ENCODE measurements at regions not wholly inside any gene's neighbourhood (a gene's known extent, or its start where the extent isn't known, plus 50 kb on each side); places are given as distances from the start of the nearest gene placed in this dataset.

DNA sequence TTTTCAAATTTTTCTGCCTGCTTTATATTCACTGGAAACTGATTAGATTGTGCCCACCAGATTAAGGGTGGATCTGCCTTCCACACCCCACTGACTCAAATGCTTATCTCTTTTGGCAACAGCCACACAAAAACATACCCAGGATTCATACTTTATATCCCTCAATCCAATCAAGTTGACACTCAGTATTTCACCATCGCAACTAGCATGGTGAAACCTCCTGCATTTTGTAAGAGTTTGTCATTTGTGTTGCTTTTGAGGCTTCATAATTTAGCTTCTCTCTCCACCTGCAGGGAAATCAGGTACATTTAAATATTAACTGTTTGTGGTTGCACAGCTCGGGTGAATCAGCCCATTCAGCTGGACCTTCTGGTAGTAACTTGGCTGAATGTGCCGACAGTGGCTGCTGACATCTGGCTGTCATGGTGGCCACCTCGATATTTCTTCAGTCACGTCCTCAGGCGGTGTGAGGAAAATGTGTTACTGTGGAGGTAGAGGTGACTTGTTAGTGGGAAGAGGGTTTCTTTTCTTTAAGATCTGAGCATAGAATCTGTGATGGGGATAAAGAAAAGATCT is 224.0 kb downstream of the PTBP2 start:
- H3K4me1 ChIP-seq, result no peaks in the 10 kb centered on the region
- H3K9me3 ChIP-seq, result no peaks in the 10 kb centered on the region
- no peaks in the 10 kb centered on the region for H3K36me3 ChIP-seq
- no peaks in the 10 kb centered on the region for H3K27me3 ChIP-seq (replicated peaks in 1 of 7)
- no peak for DNase-seq
- intact Hi-C loops (cut with DNase I; ENCODE audit: low total_unique reads), result no loop called here
- TF ChIP-seq, protein P1, sequence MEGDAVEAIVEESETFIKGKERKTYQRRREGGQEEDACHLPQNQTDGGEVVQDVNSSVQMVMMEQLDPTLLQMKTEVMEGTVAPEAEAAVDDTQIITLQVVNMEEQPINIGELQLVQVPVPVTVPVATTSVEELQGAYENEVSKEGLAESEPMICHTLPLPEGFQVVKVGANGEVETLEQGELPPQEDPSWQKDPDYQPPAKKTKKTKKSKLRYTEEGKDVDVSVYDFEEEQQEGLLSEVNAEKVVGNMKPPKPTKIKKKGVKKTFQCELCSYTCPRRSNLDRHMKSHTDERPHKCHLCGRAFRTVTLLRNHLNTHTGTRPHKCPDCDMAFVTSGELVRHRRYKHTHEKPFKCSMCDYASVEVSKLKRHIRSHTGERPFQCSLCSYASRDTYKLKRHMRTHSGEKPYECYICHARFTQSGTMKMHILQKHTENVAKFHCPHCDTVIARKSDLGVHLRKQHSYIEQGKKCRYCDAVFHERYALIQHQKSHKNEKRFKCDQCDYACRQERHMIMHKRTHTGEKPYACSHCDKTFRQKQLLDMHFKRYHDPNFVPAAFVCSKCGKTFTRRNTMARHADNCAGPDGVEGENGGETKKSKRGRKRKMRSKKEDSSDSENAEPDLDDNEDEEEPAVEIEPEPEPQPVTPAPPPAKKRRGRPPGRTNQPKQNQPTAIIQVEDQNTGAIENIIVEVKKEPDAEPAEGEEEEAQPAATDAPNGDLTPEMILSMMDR (IDR thresholded peaks at IDR 0.05 in 8 of 11, conservative IDR thresholded peaks at IDR 0.05 in 3 of 11), result no peak
- TF ChIP-seq POLR2AphosphoS5 (IDR thresholded peaks at IDR 0.05) (no peak), POLR2A (IDR thresholded peaks at IDR 0.05) (no peak)
- H3K4me3 ChIP-seq, result no peak overlapping the region
- 81 to 93% (median 86%) methylated on average over 6 of the region's 6 CpGs for WGBS, 5 donors
- no peak overlapping the region for H3K27ac ChIP-seq

DNA sequence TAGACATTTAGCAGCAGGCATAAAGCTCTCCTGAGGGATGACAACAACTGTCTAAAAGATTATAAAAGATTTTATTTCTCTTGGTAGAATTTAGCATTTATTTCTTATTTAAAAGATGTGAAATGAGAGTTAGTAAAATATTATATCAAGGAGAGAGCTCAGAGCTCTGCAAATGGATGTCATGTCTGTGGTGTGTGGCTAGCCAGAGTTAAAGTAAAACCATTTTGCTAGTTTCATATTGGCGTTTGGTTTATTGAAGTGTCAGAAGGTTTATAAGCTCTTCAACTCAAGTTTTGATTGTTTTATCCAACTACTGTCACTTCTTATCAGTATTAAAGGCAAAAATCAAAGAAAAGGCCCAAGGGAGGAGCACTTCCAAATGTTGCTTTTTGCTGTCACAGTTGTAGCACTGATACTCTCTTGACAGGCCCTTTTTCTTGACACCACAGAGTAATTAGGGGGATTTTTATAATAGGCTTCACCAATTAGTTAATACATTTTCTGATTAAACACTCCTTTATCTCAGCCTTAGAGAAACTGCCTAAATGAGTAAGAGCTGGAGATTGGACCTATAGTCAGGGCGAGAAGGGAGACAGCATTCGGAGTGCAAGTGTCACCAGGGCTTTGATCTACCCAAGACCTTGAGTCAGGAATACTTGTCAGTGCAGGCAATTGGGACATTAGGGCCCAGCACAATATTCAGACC is 233.9 kb downstream of the PTBP2 start:
- TF ChIP-seq POLR2AphosphoS5 (IDR thresholded peaks at IDR 0.05) (no peak), POLR2A (IDR thresholded peaks at IDR 0.05) (no peak)
- TF ChIP-seq, protein P1 (IDR thresholded peaks at IDR 0.05 in 8 of 11, conservative IDR thresholded peaks at IDR 0.05 in 3 of 11), result no peak
- no peaks in the 10 kb centered on the region for H3K27me3 ChIP-seq (replicated peaks in 1 of 7)
- intact Hi-C loops (cut with DNase I; ENCODE audit: low total_unique reads), result no loop called here
- no peaks in the 10 kb centered on the region for H3K36me3 ChIP-seq
- 68 to 89% (median 78%) methylated on average over 3 of the region's 3 CpGs for WGBS, 5 donors
- no peaks in the 10 kb centered on the region for H3K9me3 ChIP-seq
- H3K4me3 ChIP-seq, result no peak overlapping the region
- H3K27ac ChIP-seq, result no peak overlapping the region
- DNase-seq, result no peak
- H3K4me1 ChIP-seq, result no peaks in the 10 kb centered on the region

DNA sequence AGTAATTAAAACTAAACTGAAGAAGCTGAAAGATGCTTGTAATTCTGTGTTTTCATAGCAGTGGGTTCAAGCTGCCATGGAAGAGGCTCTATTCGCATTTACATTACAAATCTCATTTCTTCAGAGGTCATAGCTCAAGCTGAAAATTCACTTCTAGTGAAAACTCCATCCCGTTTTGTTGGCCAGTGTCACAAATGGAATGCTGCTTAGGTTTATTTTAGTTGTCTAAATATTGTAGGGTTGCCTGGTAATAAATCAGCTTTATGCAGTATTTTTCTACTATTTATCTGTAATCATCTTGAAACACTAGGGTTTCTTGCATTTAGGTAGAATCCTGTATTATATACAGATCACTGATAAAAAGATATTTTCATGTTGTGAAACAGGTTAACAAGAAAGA is 240.6 kb downstream of the PTBP2 start:
- DNase-seq, result no peak
- H3K27ac ChIP-seq, result no peak overlapping the region
- WGBS, 5 donors, result 68 to 86% (median 82%) methylated on average over 2 of the region's 2 CpGs
- TF ChIP-seq, protein P1 (IDR thresholded peaks at IDR 0.05 in 8 of 11, conservative IDR thresholded peaks at IDR 0.05 in 3 of 11), result no peak
- TF ChIP-seq POLR2A (IDR thresholded peaks at IDR 0.05) (no peak), POLR2AphosphoS5 (IDR thresholded peaks at IDR 0.05) (no peak)
- no peaks in the 10 kb centered on the region for H3K9me3 ChIP-seq
- peaks cover 0 to 6% (median 0%) of the 10 kb centered on the region in 7 donors for H3K27me3 ChIP-seq (replicated peaks in 1 of 7)
- no peak overlapping the region for H3K4me3 ChIP-seq
- no peaks in the 10 kb centered on the region for H3K4me1 ChIP-seq
- no peaks in the 10 kb centered on the region for H3K36me3 ChIP-seq
- intact Hi-C loops (cut with DNase I; ENCODE audit: low total_unique reads), result no loop called here

DNA sequence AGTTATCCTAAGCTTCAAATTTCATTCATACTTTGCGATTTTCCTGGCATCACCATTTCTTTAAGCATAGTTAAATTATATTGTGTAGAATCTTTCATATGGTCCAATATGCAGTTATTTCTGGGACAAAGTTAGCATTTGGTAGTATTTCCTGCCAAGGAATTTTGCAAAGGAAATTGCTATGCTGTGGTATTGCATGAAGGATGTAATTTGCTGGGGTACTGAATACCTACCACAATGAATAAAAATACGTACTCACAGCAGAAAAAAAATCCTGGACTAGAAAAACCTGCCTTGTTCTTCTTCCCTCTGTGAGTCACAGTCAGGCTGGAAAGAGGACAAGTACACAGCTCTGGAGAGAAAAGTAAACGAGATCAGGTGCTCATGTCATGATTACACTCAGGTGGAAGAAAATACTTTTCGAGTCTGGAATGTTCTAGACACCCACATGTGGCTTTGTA is 241.2 kb downstream of the PTBP2 start:
- TF ChIP-seq, protein P1 (IDR thresholded peaks at IDR 0.05 in 8 of 11, conservative IDR thresholded peaks at IDR 0.05 in 3 of 11), result no peak
- TF ChIP-seq POLR2AphosphoS5 (IDR thresholded peaks at IDR 0.05) (no peak), POLR2A (IDR thresholded peaks at IDR 0.05) (no peak)
- intact Hi-C loops (cut with DNase I; ENCODE audit: low total_unique reads), result no loop called here

More for the DNA sequence above, 241.2 kb downstream of the PTBP2 start:
- WGBS, 5 donors, result 73 to 85% (median 75%) methylated on average over 4 of the region's 4 CpGs
- Histone ChIP-seq H3K27ac (no peak overlapping the region), H3K9me3 (no peaks in the 10 kb centered on the region), H3K4me3 (no peak overlapping the region), H3K27me3 (replicated peaks in 1 of 7) (peaks cover 0 to 10% (median 0%) of the 10 kb centered on the region in 7 donors), H3K4me1 (no peaks in the 10 kb centered on the region), H3K36me3 (no peaks in the 10 kb centered on the region)
- DNase-seq, result no peak

All from spleen (tissue), 11 donors.